Activated CD4-positive, alpha-beta T cell treated with anti-CD3 and anti-CD28 coated beads, Interleukin-2, amount 50 U/mL, for 16 hours (primary cell): ENCODE measurements at regions not wholly inside any gene's neighbourhood (a gene's known extent, or its start where the extent isn't known, plus 50 kb on each side); places are given as distances from the start of the nearest gene placed in this dataset.
A peak's percentile ranks its signal among the peaks of the same experiment; 100 is the strongest.

Source experiments
- DNase-seq: peaks from one replicate; pipeline ENCODE4 v3.0.0-alpha.2; 2020

- DNase-seq: no peak
Measured at GRCh38 chr18:10182009-10182624, 268.3 kb downstream of the VAPA start.

GRCh38 chr18:10184776-10185175, 269.7 kb upstream of the APCDD1 start:
- no peak for DNase-seq

GRCh38 chr18:10188971-10189810, 265.2 kb upstream of the APCDD1 start:
- no peak for DNase-seq

- no peak for DNase-seq
Measured at GRCh38 chr18:10190564-10190963, 263.9 kb upstream of the APCDD1 start.

GRCh38 chr18:10193444-10193843, 261.0 kb upstream of the APCDD1 start:
- DNase-seq: no peak

- DNase-seq: no peak
Measured at GRCh38 chr18:10194592-10194991, 259.8 kb upstream of the APCDD1 start.

GRCh38 chr18:10195529-10195928, 258.9 kb upstream of the APCDD1 start:
- DNase-seq: no peak

GRCh38 chr18:10197097-10197496, 257.3 kb upstream of the APCDD1 start:
- no peak for DNase-seq

GRCh38 chr18:10201226-10201625, 253.2 kb upstream of the APCDD1 start:
- DNase-seq: no peak

- DNase-seq: no peak
Measured at GRCh38 chr18:10201659-10202058, 252.8 kb upstream of the APCDD1 start.

- no peak for DNase-seq
Measured at GRCh38 chr18:10202845-10203321, 251.6 kb upstream of the APCDD1 start.

- DNase-seq: no peak
Measured at GRCh38 chr18:10205151-10205550, 249.3 kb upstream of the APCDD1 start.

GRCh38 chr18:10207682-10208345, 246.6 kb upstream of the APCDD1 start:
- DNase-seq: no peak

GRCh38 chr18:10209302-10209701, 245.1 kb upstream of the APCDD1 start:
- no peak for DNase-seq

GRCh38 chr18:10210057-10210633, 244.3 kb upstream of the APCDD1 start:
- no peak for DNase-seq

- peak; percentile 50 for DNase-seq
Measured at GRCh38 chr18:10213526-10213925, 240.9 kb upstream of the APCDD1 start.

- DNase-seq: no peak
Measured at GRCh38 chr18:10215446-10215845, 239.0 kb upstream of the APCDD1 start.

GRCh38 chr18:10216791-10217190, 237.6 kb upstream of the APCDD1 start:
- no peak for DNase-seq

GRCh38 chr18:10217211-10217610, 237.2 kb upstream of the APCDD1 start:
- no peak for DNase-seq

GRCh38 chr18:10225300-10225699, 229.1 kb upstream of the APCDD1 start:
- no peak for DNase-seq

GRCh38 chr18:10226971-10227370, 227.5 kb upstream of the APCDD1 start:
- DNase-seq: no peak

GRCh38 chr18:10228326-10228725, 226.1 kb upstream of the APCDD1 start:
- no peak for DNase-seq

GRCh38 chr18:10229458-10229857, 225.0 kb upstream of the APCDD1 start:
- DNase-seq: no peak
